GM12872 (cell line): ENCODE measurements at regions not wholly inside any gene's neighbourhood (a gene's known extent, or its start where the extent isn't known, plus 50 kb on each side); places are given as distances from the start of the nearest gene placed in this dataset.

Experiments
- TF ChIP-seq, protein P1 (sequence below): IDR thresholded peaks from 3 replicates; pipeline ENCODE4 v1.5.1; 2011; ENCODE audit warnings: low read depth, mild to moderate bottlenecking, low read length, moderate library complexity; ENCODE audit not compliant: insufficient read depth

DNA sequence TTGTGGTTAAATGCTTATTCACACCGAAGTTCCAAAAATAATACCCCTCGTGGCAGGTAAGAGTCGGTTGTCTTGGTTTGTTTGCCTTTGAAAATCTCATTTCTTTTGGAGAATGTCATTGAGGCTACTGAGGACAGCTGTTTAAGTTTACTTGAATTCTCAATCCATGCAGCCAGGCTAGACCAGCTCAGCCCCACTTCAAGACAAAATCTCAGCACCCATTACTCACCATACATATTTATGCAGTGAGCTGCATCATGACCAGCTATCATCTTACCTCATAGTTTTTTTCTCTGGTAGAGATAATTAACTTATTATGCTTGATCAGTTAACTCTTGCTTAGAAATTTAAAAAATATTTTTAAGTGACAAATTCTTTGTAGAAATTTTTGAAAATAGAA is 115.9 kb downstream of the HAUS1 start:
- TF ChIP-seq, protein P1, sequence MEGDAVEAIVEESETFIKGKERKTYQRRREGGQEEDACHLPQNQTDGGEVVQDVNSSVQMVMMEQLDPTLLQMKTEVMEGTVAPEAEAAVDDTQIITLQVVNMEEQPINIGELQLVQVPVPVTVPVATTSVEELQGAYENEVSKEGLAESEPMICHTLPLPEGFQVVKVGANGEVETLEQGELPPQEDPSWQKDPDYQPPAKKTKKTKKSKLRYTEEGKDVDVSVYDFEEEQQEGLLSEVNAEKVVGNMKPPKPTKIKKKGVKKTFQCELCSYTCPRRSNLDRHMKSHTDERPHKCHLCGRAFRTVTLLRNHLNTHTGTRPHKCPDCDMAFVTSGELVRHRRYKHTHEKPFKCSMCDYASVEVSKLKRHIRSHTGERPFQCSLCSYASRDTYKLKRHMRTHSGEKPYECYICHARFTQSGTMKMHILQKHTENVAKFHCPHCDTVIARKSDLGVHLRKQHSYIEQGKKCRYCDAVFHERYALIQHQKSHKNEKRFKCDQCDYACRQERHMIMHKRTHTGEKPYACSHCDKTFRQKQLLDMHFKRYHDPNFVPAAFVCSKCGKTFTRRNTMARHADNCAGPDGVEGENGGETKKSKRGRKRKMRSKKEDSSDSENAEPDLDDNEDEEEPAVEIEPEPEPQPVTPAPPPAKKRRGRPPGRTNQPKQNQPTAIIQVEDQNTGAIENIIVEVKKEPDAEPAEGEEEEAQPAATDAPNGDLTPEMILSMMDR = no peak

DNA sequence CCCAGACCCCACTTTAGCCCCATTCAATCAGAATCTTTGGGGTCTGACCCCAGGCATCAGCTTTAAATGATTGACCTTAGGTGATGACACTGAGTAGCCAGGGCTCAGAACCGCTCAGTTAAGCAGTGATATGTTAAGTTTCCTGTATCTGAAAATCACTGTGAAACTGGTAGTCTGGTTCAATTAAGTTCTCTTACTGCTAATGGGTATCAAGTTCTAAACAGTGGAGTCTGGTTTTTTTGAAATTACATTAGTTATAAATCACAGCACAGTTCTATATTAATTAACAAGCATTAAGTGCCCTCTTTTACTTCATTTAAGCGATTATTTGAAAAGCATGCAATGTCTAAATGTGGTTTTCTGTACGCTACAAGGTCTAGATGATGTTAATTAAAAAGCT is 117.9 kb downstream of the HAUS1 start:
- TF ChIP-seq, protein P1 = no peak

DNA sequence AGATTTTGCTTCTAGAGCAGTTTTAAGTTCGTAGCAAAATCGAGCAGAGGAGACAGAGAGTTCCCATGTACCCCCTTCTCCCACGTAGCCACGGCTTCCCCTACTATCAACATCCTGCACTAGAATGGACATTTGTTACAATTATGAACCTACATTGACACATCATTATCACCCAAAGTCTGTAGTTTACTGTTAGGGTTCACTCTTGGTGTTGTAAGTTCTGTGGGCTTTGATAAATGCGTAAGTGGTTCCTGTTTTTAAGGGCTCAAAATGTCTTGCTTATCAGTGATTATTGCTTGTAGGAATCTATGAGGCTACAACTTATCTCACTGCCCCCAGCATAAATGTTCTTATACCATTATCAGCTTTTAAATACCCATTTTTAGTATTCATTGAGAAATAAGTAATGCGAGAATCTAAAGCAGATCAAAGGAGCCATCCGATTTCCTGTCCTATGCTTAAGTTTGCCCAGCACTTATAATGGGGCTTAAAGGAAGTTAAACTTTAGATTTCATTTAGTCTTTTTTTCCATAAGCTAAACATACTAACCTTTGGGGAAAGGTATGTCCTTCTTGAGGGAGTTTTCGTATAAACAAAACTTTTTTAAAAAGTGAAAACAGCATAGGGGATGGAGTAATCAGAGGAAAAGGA is 118.7 kb downstream of the HAUS1 start:
- TF ChIP-seq, protein P1 = no peak

DNA sequence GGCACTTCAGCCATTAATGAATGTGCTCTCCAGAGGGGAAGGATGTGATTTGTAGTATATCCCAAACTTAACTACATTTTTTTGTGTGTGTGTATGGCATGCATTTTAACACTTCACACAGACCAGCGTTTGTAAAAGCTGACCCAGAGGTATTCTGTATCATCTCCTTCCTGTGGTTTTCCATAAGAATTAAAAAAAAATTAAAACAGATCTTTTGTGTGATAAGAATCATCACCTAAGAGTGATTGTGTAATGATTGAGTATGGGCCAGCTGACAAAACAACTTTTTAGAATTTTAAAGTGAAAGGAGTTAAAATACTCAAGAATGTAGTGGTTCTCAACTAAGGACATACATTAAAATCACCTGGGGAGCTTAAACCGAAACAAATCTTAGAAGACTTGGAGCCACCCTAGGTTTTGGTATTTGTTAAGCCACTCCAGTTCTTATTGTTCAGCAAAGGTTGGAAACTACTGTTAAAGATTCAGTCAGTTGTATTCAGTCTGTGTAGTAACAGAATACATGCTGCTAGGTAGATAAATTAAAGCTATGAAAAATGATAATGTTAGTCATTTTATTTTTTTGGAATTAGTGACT is 120.1 kb downstream of the HAUS1 start:
- TF ChIP-seq, protein P1 = no peak

DNA sequence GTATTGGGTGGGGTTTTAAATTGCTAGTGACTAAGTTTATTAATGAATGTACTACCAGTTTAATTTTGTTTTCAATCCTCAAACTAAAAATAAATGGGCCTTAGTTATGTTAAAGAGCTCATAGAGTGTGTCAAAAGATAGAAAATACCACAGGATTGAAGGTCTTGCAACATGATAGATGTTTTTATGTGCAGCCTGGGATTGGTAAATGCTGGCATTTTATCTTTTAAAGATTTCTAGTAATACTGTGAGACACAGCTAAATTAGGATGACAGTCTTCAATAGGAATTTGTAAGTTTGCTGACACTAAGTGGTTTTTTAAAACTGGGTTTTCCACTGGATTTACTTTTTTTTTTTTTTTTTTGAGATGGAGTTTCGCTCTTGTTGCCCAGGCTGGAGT is 122.3 kb downstream of the HAUS1 start:
- TF ChIP-seq, protein P1 = no peak

DNA sequence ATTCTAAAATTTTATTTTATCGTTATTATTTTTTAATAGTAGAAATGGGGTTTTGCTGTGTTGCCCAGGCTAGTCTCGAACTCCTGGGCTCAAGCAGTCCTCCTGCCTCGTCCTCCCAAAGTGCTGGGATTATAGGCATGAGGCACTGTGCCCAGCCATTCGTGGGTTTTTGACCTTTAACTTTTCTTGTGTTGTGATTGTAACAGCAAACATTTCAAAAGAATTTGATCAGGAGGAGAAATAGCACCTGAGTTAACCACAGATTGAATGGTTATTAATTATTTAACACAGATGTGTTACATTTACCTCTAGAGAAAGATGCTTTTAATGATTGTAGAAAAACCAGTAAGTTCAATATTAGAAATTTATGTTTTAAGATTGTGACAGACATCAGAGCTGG is 132.0 kb downstream of the HAUS1 start:
- TF ChIP-seq, protein P1 = no peak

DNA sequence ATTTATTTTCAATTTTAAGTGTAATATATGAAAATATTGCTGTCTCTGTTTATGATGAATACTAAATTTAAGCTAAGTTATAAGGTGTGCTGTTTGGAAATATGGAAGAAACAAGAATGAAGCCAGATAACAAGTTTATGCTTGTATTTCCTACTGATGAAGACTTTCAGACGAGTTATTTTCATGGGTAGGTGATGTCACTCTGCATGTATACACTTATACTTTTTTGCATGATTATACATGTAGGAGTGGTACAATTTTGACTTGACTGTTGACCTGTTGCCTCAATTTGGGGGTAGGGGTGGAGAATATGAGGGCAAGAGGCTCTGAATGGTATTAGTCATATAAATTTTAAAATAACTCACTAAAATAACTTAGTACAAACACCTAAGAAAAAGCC is 133.7 kb downstream of the HAUS1 start:
- TF ChIP-seq, protein P1 = no peak
